ENCODE measurements at regions not wholly inside any gene's neighbourhood (a gene's known extent, or its start where the extent isn't known, plus 50 kb on each side); places are given as distances from the start of the nearest gene placed in this dataset.

- H3K27me3 ChIP-seq (ENCODE audit: control insufficient read depth in 2 of 2, insufficient read depth in 2 of 2, low read length in 2 of 2): no peaks in the 10 kb centered on the region
- H3K27ac ChIP-seq (ENCODE audit: low read depth in 2 of 2, low read length in 2 of 2): no peak overlapping the region
- H3K9me3 ChIP-seq (ENCODE audit: control insufficient read depth in 2 of 2, low read length in 2 of 2): no peaks in the 10 kb centered on the region
- H3K4me3 ChIP-seq (ENCODE audit: low read length in 2 of 2): no peak overlapping the region
- no peaks in the 10 kb centered on the region for H3K36me3 ChIP-seq (ENCODE audit: control insufficient read depth in 2 of 2, insufficient read depth in 2 of 2, low read length in 2 of 2)
- peaks cover 11 to 12% of the 10 kb centered on the region in 2 donors for H3K4me1 ChIP-seq (ENCODE audit: control insufficient read depth in 2 of 2, insufficient read depth in 2 of 2, low read length in 2 of 2)
- no peak overlapping the region for H3K9ac ChIP-seq (ENCODE audit: low read depth in 1 of 2, low read length in 2 of 2)
Measured at GRCh38 chr18:75124551-75124950, 84.4 kb downstream of the PTGR3 start.

GRCh38 chr18:75123113-75123512 is 85.8 kb downstream of the PTGR3 start:
- H3K4me1 ChIP-seq (ENCODE audit: control insufficient read depth in 2 of 2, insufficient read depth in 2 of 2, low read length in 2 of 2): peaks cover 8 to 10% of the 10 kb centered on the region in 2 donors
- H3K4me3 ChIP-seq (ENCODE audit: low read length in 2 of 2): no peak overlapping the region
- H3K27me3 ChIP-seq (ENCODE audit: control insufficient read depth in 2 of 2, insufficient read depth in 2 of 2, low read length in 2 of 2): no peaks in the 10 kb centered on the region
- H3K9ac ChIP-seq (ENCODE audit: low read depth in 1 of 2, low read length in 2 of 2): no peak overlapping the region
- H3K9me3 ChIP-seq (ENCODE audit: control insufficient read depth in 2 of 2, low read length in 2 of 2): no peaks in the 10 kb centered on the region
- no peak overlapping the region for H3K27ac ChIP-seq (ENCODE audit: low read depth in 2 of 2, low read length in 2 of 2)
- no peaks in the 10 kb centered on the region for H3K36me3 ChIP-seq (ENCODE audit: control insufficient read depth in 2 of 2, insufficient read depth in 2 of 2, low read length in 2 of 2)

GRCh38 chr18:75122334-75122958 is 86.5 kb downstream of the PTGR3 start:
- Histone ChIP-seq H3K4me3 (ENCODE audit: low read length in 2 of 2) (no peak overlapping the region), H3K36me3 (ENCODE audit: control insufficient read depth in 2 of 2, insufficient read depth in 2 of 2, low read length in 2 of 2) (no peaks in the 10 kb centered on the region), H3K9ac (ENCODE audit: low read depth in 1 of 2, low read length in 2 of 2) (no peak overlapping the region), H3K27me3 (ENCODE audit: control insufficient read depth in 2 of 2, insufficient read depth in 2 of 2, low read length in 2 of 2) (no peaks in the 10 kb centered on the region), H3K4me1 (ENCODE audit: control insufficient read depth in 2 of 2, insufficient read depth in 2 of 2, low read length in 2 of 2) (peaks cover 3 to 5% of the 10 kb centered on the region in 2 donors), H3K9me3 (ENCODE audit: control insufficient read depth in 2 of 2, low read length in 2 of 2) (no peaks in the 10 kb centered on the region), H3K27ac (ENCODE audit: low read depth in 2 of 2, low read length in 2 of 2) (no peak overlapping the region)

- Histone ChIP-seq H3K4me3 (ENCODE audit: low read length in 2 of 2) (no peak overlapping the region), H3K36me3 (ENCODE audit: control insufficient read depth in 2 of 2, insufficient read depth in 2 of 2, low read length in 2 of 2) (no peaks in the 10 kb centered on the region), H3K4me1 (ENCODE audit: control insufficient read depth in 2 of 2, insufficient read depth in 2 of 2, low read length in 2 of 2) (no peaks in the 10 kb centered on the region), H3K9me3 (ENCODE audit: control insufficient read depth in 2 of 2, low read length in 2 of 2) (no peaks in the 10 kb centered on the region), H3K27ac (ENCODE audit: low read depth in 2 of 2, low read length in 2 of 2) (no peak overlapping the region), H3K27me3 (ENCODE audit: control insufficient read depth in 2 of 2, insufficient read depth in 2 of 2, low read length in 2 of 2) (no peaks in the 10 kb centered on the region), H3K9ac (ENCODE audit: low read depth in 1 of 2, low read length in 2 of 2) (no peak overlapping the region)
Measured at GRCh38 chr18:75121266-75121665, 87.7 kb downstream of the PTGR3 start.

GRCh38 chr18:75120521-75120920 is 88.4 kb downstream of the PTGR3 start:
- Histone ChIP-seq H3K36me3 (ENCODE audit: control insufficient read depth in 2 of 2, insufficient read depth in 2 of 2, low read length in 2 of 2) (no peaks in the 10 kb centered on the region), H3K27ac (ENCODE audit: low read depth in 2 of 2, low read length in 2 of 2) (no peak overlapping the region), H3K27me3 (ENCODE audit: control insufficient read depth in 2 of 2, insufficient read depth in 2 of 2, low read length in 2 of 2) (no peaks in the 10 kb centered on the region), H3K4me3 (ENCODE audit: low read length in 2 of 2) (no peak overlapping the region), H3K9ac (ENCODE audit: low read depth in 1 of 2, low read length in 2 of 2) (no peak overlapping the region), H3K9me3 (ENCODE audit: control insufficient read depth in 2 of 2, low read length in 2 of 2) (no peaks in the 10 kb centered on the region), H3K4me1 (ENCODE audit: control insufficient read depth in 2 of 2, insufficient read depth in 2 of 2, low read length in 2 of 2) (no peaks in the 10 kb centered on the region)

- no peaks in the 10 kb centered on the region for H3K4me1 ChIP-seq (ENCODE audit: control insufficient read depth in 2 of 2, insufficient read depth in 2 of 2, low read length in 2 of 2)
- no peak overlapping the region for H3K9ac ChIP-seq (ENCODE audit: low read depth in 1 of 2, low read length in 2 of 2)
- H3K9me3 ChIP-seq (ENCODE audit: control insufficient read depth in 2 of 2, low read length in 2 of 2): no peaks in the 10 kb centered on the region
- no peaks in the 10 kb centered on the region for H3K36me3 ChIP-seq (ENCODE audit: control insufficient read depth in 2 of 2, insufficient read depth in 2 of 2, low read length in 2 of 2)
- H3K4me3 ChIP-seq (ENCODE audit: low read length in 2 of 2): no peak overlapping the region
- H3K27me3 ChIP-seq (ENCODE audit: control insufficient read depth in 2 of 2, insufficient read depth in 2 of 2, low read length in 2 of 2): peaks cover 0 to 3% of the 10 kb centered on the region in 2 donors
- H3K27ac ChIP-seq (ENCODE audit: low read depth in 2 of 2, low read length in 2 of 2): no peak overlapping the region
Measured at GRCh38 chr18:75116809-75117208, 92.1 kb downstream of the PTGR3 start.

GRCh38 chr18:75116165-75116564 is 92.8 kb downstream of the PTGR3 start:
- no peaks in the 10 kb centered on the region for H3K9me3 ChIP-seq (ENCODE audit: control insufficient read depth in 2 of 2, low read length in 2 of 2)
- no peak overlapping the region for H3K4me3 ChIP-seq (ENCODE audit: low read length in 2 of 2)
- no peak overlapping the region for H3K27ac ChIP-seq (ENCODE audit: low read depth in 2 of 2, low read length in 2 of 2)
- no peaks in the 10 kb centered on the region for H3K4me1 ChIP-seq (ENCODE audit: control insufficient read depth in 2 of 2, insufficient read depth in 2 of 2, low read length in 2 of 2)
- no peaks in the 10 kb centered on the region for H3K36me3 ChIP-seq (ENCODE audit: control insufficient read depth in 2 of 2, insufficient read depth in 2 of 2, low read length in 2 of 2)
- no peak overlapping the region for H3K9ac ChIP-seq (ENCODE audit: low read depth in 1 of 2, low read length in 2 of 2)
- H3K27me3 ChIP-seq (ENCODE audit: control insufficient read depth in 2 of 2, insufficient read depth in 2 of 2, low read length in 2 of 2): peaks cover 0 to 3% of the 10 kb centered on the region in 2 donors

GRCh38 chr18:75115514-75115913 is 93.4 kb downstream of the PTGR3 start:
- peaks cover 0 to 3% of the 10 kb centered on the region in 2 donors for H3K27me3 ChIP-seq (ENCODE audit: control insufficient read depth in 2 of 2, insufficient read depth in 2 of 2, low read length in 2 of 2)
- no peak overlapping the region for H3K27ac ChIP-seq (ENCODE audit: low read depth in 2 of 2, low read length in 2 of 2)
- H3K9ac ChIP-seq (ENCODE audit: low read depth in 1 of 2, low read length in 2 of 2): no peak overlapping the region
- H3K4me3 ChIP-seq (ENCODE audit: low read length in 2 of 2): no peak overlapping the region
- H3K9me3 ChIP-seq (ENCODE audit: control insufficient read depth in 2 of 2, low read length in 2 of 2): no peaks in the 10 kb centered on the region
- no peaks in the 10 kb centered on the region for H3K36me3 ChIP-seq (ENCODE audit: control insufficient read depth in 2 of 2, insufficient read depth in 2 of 2, low read length in 2 of 2)
- no peaks in the 10 kb centered on the region for H3K4me1 ChIP-seq (ENCODE audit: control insufficient read depth in 2 of 2, insufficient read depth in 2 of 2, low read length in 2 of 2)
